ENCODE measurements at regions not wholly inside any gene's neighbourhood (a gene's known extent, or its start where the extent isn't known, plus 50 kb on each side); places are given as distances from the start of the nearest gene placed in this dataset.

DNA sequence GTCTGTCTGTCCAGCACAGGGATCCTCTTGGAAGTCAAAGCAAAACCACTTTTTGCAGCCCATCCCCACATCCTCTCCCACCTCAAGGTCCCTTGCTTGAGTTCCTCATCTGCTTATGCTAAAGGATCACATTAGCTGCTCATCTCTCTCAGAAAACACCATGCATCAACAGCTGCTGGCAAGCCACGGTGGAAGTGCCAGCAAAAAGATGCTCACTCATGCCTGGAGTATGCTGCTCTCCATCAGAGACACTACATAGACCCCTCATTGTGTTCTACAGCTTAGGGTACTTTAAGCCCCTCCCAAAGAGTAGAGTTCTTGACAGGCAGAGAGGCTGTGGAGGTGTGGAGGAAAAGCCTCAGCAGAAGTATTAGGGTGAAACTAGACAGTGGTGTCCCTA lies 94.6 kb upstream of the COL8A1 start:
- Histone ChIP-seq H3K9me3 (no peaks in the 10 kb centered on the region), H3K4me3 (no peak overlapping the region), H3K27me3 (no peaks in the 10 kb centered on the region), H3K4me1 (peaks cover under 1 to 63% (median 36%) of the 10 kb centered on the region in 9 donors), H3K36me3 (no peaks in the 10 kb centered on the region), H3K27ac (peak overlapping the region in 5 of 10 donors; percentile 12 to 77 (median 58))
- ATAC-seq (no peak), DNase-seq (no peak)
- intact Hi-C loops (cut with DNase I), result loop anchor here in 2 of 10 donors (5.0 to 10.0 kb wide), 2 partner anchors 41 to 131 kb away; no protein-coding TSS in a partner anchor
- WGBS, 2 donors, result 0 to 41% methylated on average over 1 of the region's 1 CpG
- TF ChIP-seq, protein P1, sequence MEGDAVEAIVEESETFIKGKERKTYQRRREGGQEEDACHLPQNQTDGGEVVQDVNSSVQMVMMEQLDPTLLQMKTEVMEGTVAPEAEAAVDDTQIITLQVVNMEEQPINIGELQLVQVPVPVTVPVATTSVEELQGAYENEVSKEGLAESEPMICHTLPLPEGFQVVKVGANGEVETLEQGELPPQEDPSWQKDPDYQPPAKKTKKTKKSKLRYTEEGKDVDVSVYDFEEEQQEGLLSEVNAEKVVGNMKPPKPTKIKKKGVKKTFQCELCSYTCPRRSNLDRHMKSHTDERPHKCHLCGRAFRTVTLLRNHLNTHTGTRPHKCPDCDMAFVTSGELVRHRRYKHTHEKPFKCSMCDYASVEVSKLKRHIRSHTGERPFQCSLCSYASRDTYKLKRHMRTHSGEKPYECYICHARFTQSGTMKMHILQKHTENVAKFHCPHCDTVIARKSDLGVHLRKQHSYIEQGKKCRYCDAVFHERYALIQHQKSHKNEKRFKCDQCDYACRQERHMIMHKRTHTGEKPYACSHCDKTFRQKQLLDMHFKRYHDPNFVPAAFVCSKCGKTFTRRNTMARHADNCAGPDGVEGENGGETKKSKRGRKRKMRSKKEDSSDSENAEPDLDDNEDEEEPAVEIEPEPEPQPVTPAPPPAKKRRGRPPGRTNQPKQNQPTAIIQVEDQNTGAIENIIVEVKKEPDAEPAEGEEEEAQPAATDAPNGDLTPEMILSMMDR (IDR thresholded peaks at IDR 0.05), result no peak

- ATAC-seq (peak in 3 of 8 donors; percentile 17 to 43 (median 28)), DNase-seq (no peak)
- H3K4me3 ChIP-seq, result no peak overlapping the region
- intact Hi-C loops (cut with DNase I), result loop anchor here in 2 of 10 donors (5.0 to 10.0 kb wide), 2 partner anchors 41 to 132 kb away; no protein-coding TSS in a partner anchor
- 51 to 60% methylated on average over 4 of the region's 4 CpGs for WGBS, 2 donors
- no peaks in the 10 kb centered on the region for H3K36me3 ChIP-seq
- peaks cover 0 to 54% (median 33%) of the 10 kb centered on the region in 9 donors for H3K4me1 ChIP-seq
- H3K27me3 ChIP-seq, result no peaks in the 10 kb centered on the region
- peak overlapping the region in 4 of 10 donors; percentile 11 to 77 (median 43) for H3K27ac ChIP-seq
- TF ChIP-seq, protein P1 (IDR thresholded peaks at IDR 0.05), result no peak
- H3K9me3 ChIP-seq, result no peaks in the 10 kb centered on the region
These were observed 95.5 kb upstream of the COL8A1 start for GRCh38 chr3:99542767-99543518.

- H3K9me3 ChIP-seq, result no peaks in the 10 kb centered on the region
- intact Hi-C loops (cut with DNase I), result loop anchor here in 2 of 10 donors (5.0 to 10.0 kb wide), 2 partner anchors 39 to 134 kb away; no protein-coding TSS in a partner anchor
- H3K27me3 ChIP-seq, result no peaks in the 10 kb centered on the region
- WGBS, 2 donors, result 89 to 93% methylated on average over 1 of the region's 1 CpG
- DNase-seq (no peak), ATAC-seq (no peak)
- no peak overlapping the region for H3K4me3 ChIP-seq
- H3K27ac ChIP-seq, result no peak overlapping the region
- peaks cover 0 to 37% (median 28%) of the 10 kb centered on the region in 9 donors for H3K4me1 ChIP-seq
- H3K36me3 ChIP-seq, result no peaks in the 10 kb centered on the region
- TF ChIP-seq, protein P1 (IDR thresholded peaks at IDR 0.05), result no peak
These were observed 97.2 kb upstream of the COL8A1 start for GRCh38 chr3:99541181-99541580.

DNA sequence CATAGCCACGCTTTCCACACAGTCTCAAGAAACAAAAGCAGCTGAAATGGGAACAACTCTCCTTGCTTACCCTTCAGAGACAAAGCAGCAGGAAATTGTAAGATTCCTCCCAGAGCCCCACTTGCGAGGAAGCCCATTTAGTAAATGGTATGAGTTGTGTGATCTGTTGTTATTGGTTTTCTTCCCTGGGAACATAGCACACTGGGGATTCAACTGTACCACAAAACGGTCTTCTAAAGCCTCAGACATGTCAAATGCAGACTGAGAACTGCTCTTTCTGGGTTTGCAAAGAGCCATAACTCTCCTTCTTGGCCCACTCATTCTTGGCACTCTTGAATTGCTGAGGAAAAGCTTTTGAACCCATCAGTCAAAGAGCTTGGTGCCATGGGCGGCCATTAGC lies 101.0 kb upstream of the COL8A1 start:
- WGBS, 2 donors, result 74 to 75% methylated on average over 4 of the region's 4 CpGs
- intact Hi-C loops (cut with DNase I), result loop anchor here in 1 of 10 donors (10.0 kb wide), 2 partner anchors 97 to 513 kb away; partner anchors contain the start of gene COL8A1
- peak overlapping the region in 5 of 10 donors; percentile 31 to 63 (median 55) for H3K27ac ChIP-seq

More for the DNA sequence above, 101.0 kb upstream of the COL8A1 start:
- DNase-seq, result no peak
- Histone ChIP-seq H3K4me1 (peaks cover 0 to 6% (median 0%) of the 10 kb centered on the region in 9 donors), H3K27me3 (peaks cover 0 to 3% (median 0%) of the 10 kb centered on the region in 7 donors), H3K9me3 (no peaks in the 10 kb centered on the region), H3K36me3 (no peaks in the 10 kb centered on the region), H3K4me3 (no peak overlapping the region)
- ATAC-seq, result peak in 2 of 8 donors; percentile 11 to 59
- TF ChIP-seq, protein P1 (IDR thresholded peaks at IDR 0.05), result no peak

Data from heart right ventricle (tissue), 16 donors.